ENCODE measurements at regions not wholly inside any gene's neighbourhood (a gene's known extent, or its start where the extent isn't known, plus 50 kb on each side); places are given as distances from the start of the nearest gene placed in this dataset.

DNA sequence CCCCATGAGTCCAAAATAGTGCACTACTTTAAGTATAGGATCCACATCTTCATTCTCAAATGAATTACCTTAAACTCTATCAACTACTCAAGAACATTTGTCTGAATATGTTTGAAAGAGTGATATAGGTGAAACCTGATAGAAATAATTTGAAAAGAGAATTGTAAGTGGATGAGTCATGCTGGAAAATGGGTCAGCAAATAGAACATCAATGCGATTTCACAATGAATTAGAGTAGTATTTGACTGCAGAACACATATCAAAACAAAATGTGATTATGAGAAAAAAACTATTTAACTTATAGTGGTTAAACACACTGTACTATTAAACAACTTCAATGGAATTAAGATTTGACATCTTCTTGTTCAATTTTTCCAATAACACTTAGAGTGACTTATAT is 300.6 kb upstream of the KLHL1 start:
- TF ChIP-seq, protein P1, sequence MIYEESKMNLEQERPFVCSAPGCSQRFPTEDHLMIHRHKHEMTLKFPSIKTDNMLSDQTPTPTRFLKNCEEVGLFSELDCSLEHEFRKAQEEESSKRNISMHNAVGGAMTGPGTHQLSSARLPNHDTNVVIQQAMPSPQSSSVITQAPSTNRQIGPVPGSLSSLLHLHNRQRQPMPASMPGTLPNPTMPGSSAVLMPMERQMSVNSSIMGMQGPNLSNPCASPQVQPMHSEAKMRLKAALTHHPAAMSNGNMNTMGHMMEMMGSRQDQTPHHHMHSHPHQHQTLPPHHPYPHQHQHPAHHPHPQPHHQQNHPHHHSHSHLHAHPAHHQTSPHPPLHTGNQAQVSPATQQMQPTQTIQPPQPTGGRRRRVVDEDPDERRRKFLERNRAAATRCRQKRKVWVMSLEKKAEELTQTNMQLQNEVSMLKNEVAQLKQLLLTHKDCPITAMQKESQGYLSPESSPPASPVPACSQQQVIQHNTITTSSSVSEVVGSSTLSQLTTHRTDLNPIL (CRISPR knock-in tag; IDR thresholded peaks at IDR 0.05; ENCODE audit: low read depth): no peak
- no peak for TF ChIP-seq ARNTL (CRISPR knock-in tag; IDR thresholded peaks at IDR 0.05; ENCODE audit: borderline replicate concordance, low read depth)
- no peak for TF ChIP-seq ZFP3 (CRISPR knock-in tag; IDR thresholded peaks at IDR 0.05)
- TF ChIP-seq, protein P2, sequence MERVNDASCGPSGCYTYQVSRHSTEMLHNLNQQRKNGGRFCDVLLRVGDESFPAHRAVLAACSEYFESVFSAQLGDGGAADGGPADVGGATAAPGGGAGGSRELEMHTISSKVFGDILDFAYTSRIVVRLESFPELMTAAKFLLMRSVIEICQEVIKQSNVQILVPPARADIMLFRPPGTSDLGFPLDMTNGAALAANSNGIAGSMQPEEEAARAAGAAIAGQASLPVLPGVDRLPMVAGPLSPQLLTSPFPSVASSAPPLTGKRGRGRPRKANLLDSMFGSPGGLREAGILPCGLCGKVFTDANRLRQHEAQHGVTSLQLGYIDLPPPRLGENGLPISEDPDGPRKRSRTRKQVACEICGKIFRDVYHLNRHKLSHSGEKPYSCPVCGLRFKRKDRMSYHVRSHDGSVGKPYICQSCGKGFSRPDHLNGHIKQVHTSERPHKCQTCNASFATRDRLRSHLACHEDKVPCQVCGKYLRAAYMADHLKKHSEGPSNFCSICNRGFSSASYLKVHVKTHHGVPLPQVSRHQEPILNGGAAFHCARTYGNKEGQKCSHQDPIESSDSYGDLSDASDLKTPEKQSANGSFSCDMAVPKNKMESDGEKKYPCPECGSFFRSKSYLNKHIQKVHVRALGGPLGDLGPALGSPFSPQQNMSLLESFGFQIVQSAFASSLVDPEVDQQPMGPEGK (CRISPR knock-in tag; IDR thresholded peaks at IDR 0.05; ENCODE audit: borderline replicate concordance): no peak
- TF ChIP-seq, protein P3, sequence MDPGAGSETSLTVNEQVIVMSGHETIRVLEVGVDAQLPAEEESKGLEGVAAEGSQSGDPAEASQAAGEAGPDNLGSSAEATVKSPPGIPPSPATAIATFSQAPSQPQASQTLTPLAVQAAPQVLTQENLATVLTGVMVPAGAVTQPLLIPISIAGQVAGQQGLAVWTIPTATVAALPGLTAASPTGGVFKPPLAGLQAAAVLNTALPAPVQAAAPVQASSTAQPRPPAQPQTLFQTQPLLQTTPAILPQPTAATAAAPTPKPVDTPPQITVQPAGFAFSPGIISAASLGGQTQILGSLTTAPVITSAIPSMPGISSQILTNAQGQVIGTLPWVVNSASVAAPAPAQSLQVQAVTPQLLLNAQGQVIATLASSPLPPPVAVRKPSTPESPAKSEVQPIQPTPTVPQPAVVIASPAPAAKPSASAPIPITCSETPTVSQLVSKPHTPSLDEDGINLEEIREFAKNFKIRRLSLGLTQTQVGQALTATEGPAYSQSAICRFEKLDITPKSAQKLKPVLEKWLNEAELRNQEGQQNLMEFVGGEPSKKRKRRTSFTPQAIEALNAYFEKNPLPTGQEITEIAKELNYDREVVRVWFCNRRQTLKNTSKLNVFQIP (CRISPR knock-in tag; IDR thresholded peaks at IDR 0.05; ENCODE audit: borderline replicate concordance, low read depth): no peak
- no peak for TF ChIP-seq ZNF70 (CRISPR knock-in tag; IDR thresholded peaks at IDR 0.05)
- TF ChIP-seq ZFP30 (CRISPR knock-in tag; IDR thresholded peaks at IDR 0.05): no peak
- TF ChIP-seq BACH2 (CRISPR knock-in tag; IDR thresholded peaks at IDR 0.05; ENCODE audit: borderline replicate concordance): no peak
- no peak for TF ChIP-seq SNAI2 (CRISPR knock-in tag; IDR thresholded peaks at IDR 0.05)
- no peak for TF ChIP-seq ZNF565 (CRISPR knock-in tag; conservative IDR thresholded peaks at IDR 0.05; ENCODE audit: low read depth)

All from SK-N-SH treated with all-trans-retinoic acid at 6 μM for 48 hours (cell line).